SU-DHL-6 (cell line): ENCODE measurements at regions not wholly inside any gene's neighbourhood (a gene's known extent, or its start where the extent isn't known, plus 50 kb on each side); places are given as distances from the start of the nearest gene placed in this dataset.

Experiments
- H2AFZ ChIP-seq: fragments of 200-600 bp; sonication (generic); 2 replicates; pipeline ENCODE4 v1.6.1; 2014; ENCODE audit warnings: low read depth, mild to moderate bottlenecking, moderate library complexity, mixed read lengths, antibody characterized with exemption, low read length; ENCODE audit not compliant: severe bottlenecking
- H3F3A ChIP-seq: fragments of 200-600 bp; shearing (Covaris generic); 2 replicates; pipeline ENCODE4 v1.6.0; 2016; ENCODE audit warnings: antibody characterized with exemption, mild to moderate bottlenecking; ENCODE audit not compliant: insufficient read depth
- H3K27ac ChIP-seq: fragments of 200-600 bp; sonication (generic); 2 replicates; pipeline ENCODE4 v1.5.1; 2016; ENCODE audit warnings: low read depth, mild to moderate bottlenecking, low read length, moderate library complexity, mixed read lengths
- H3K27me3 ChIP-seq: fragments of 200-600 bp; sonication (generic), shearing (Covaris generic); 2 replicates; pipeline ENCODE4 v1.6.0; 2014; ENCODE audit warnings: mild to moderate bottlenecking, low read length
- H3K36me3 ChIP-seq: fragments of 200-600 bp; sonication (generic); 2 replicates; pipeline ENCODE4 v1.6.1; 2014; ENCODE audit warnings: mild to moderate bottlenecking, low read length, mixed read lengths
- H3K4me2 ChIP-seq: fragments of 300-600, 200-600 bp; shearing (Covaris generic), sonication (generic); 2 replicates; pipeline ENCODE4 v1.6.0; 2014; ENCODE audit warnings: low read length, low read depth, mild to moderate bottlenecking; ENCODE audit not compliant: poor library complexity, severe bottlenecking
- H3K4me3 ChIP-seq: fragments of 200-600 bp; sonication (generic); 2 replicates; pipeline ENCODE4 v1.5.1; 2014; ENCODE audit warnings: antibody characterized with exemption, low read length, mild to moderate bottlenecking, mixed read lengths; ENCODE audit not compliant: insufficient read depth, poor library complexity, severe bottlenecking
- H3K79me2 ChIP-seq: fragments of 200-600 bp; sonication (generic); 2 replicates; pipeline ENCODE4 v1.6.1; 2014; ENCODE audit warnings: mild to moderate bottlenecking, low read length, moderate library complexity; ENCODE audit not compliant: insufficient read depth
- H3K9ac ChIP-seq: fragments of 200-600 bp; sonication (generic); 2 replicates; pipeline ENCODE4 v1.7.0; 2014; ENCODE audit warnings: mild to moderate bottlenecking, low read length
- H3K9me2 ChIP-seq: fragments of 200-600 bp; sonication (generic); replicated peaks from 2 replicates; pipeline ENCODE4 v1.6.1; 2014; ENCODE audit warnings: low read length; ENCODE audit not compliant: insufficient read depth
- H3K9me3 ChIP-seq: fragments of 200-600 bp; sonication (generic); 2 replicates; pipeline ENCODE4 v1.6.1; 2014; ENCODE audit warnings: low read length, mixed read lengths; ENCODE audit not compliant: insufficient read depth
- H4K20me1 ChIP-seq: fragments of 200-600 bp; sonication (generic); 2 replicates; pipeline ENCODE4 v1.6.1; 2014; ENCODE audit warnings: low read depth, mild to moderate bottlenecking, antibody characterized with exemption, low read length, moderate library complexity, mixed read lengths
- CTCF ChIP-seq: fragments of 200-600 bp; sonication (generic); IDR thresholded peaks from one replicate; pipeline ENCODE4 v1.5.1; 2017; ENCODE audit warnings: antibody characterized with exemption, mild to moderate bottlenecking, low read length, moderate library complexity; ENCODE audit not compliant: insufficient read depth, poor library complexity, severe bottlenecking
- EZH2phosphoT487 ChIP-seq: fragments of 200-600 bp; sonication (generic), shearing (Covaris generic); conservative IDR thresholded peaks from 2 replicates; pipeline ENCODE4 v1.6.1; 2018; ENCODE audit warnings: mild to moderate bottlenecking, antibody characterized with exemption, low read length, moderate library complexity, mixed read lengths

DNA sequence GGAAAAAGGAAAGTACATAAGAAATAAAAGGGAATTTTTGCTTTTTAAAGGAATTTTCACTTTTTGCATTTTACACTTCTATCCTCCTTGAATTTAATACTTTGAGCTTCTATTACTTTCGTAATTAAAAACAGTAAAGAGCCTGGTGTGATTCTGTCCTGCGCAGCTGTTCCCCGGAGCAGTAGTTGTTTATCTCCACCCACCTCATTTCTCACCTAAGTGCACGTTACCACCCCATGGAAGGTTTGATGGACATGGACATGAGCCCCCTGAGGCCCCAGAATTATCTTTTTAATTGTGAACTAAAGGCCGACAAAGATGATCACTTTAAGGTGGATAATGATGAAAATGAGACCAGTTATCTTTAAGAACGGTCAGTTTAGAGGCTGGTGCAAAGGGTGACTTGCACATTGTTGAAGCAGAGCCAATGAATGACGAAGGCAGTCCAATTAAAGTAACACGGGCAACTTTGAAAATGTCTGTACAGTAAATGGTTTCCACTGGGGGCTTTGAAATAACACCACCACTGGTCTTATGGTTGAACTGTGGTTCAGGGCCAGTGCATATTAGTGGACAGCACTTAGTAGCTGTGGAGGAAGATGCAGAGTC, 52.1 kb upstream of the TEX13D start:
- TF ChIP-seq CTCF (no peak), EZH2phosphoT487 (no peak)
- Histone ChIP-seq H3F3A (no peaks in the 10 kb centered on the region), H3K36me3 (no peaks in the 10 kb centered on the region), H3K9me2 (no peaks in the 10 kb centered on the region), H2AFZ (no peak overlapping the region), H3K4me2 (no peak overlapping the region), H3K27me3 (no peaks in the 10 kb centered on the region), H3K4me3 (no peak overlapping the region), H3K79me2 (no peaks in the 10 kb centered on the region), H3K9ac (no peak overlapping the region), H3K9me3 (no peaks in the 10 kb centered on the region), H4K20me1 (no peaks in the 10 kb centered on the region), H3K27ac (no peak overlapping the region)

DNA sequence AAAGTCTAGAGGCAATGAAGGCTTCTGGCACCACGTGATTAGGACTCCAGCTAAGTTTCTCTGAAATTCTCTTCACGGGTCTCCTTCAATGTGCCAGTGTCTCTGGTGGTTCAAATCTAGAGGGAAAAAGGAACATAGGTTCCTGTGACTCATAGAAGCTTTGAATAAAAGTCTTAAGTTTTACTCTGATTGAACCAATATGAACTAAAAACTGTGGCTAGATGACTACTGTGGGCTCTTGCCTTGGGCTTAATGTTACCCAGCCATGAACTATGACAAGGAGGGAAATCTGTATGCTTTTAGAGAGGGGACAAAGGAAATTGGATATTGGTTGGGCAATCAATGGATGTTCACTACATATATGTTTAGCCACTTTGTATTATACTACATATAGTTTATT, 49.9 kb upstream of the TEX13D start:
- no peak for TF ChIP-seq EZH2phosphoT487
- Histone ChIP-seq H3F3A (no peaks in the 10 kb centered on the region), H2AFZ (no peak overlapping the region), H3K9ac (no peak overlapping the region), H3K4me3 (no peak overlapping the region), H3K27ac (no peak overlapping the region), H3K79me2 (no peaks in the 10 kb centered on the region), H3K9me2 (no peaks in the 10 kb centered on the region), H4K20me1 (no peaks in the 10 kb centered on the region), H3K4me2 (no peak overlapping the region), H3K36me3 (no peaks in the 10 kb centered on the region), H3K9me3 (no peaks in the 10 kb centered on the region), H3K27me3 (no peaks in the 10 kb centered on the region)
